HL-60 (cell line): ENCODE measurements at regions not wholly inside any gene's neighbourhood (a gene's known extent, or its start where the extent isn't known, plus 50 kb on each side); places are given as distances from the start of the nearest gene placed in this dataset.

Experiments used
- DNase-seq, 2 experiments: peaks; one replicate each; pipeline ENCODE4 v3.0.0-alpha.2; 2010 to 2020; ENCODE audit warnings: low read depth in 1 of 2, low spot score in 1 of 2
- H3K27ac ChIP-seq: fragments of 250-450 bp; sonication (Bioruptor Pico); replicated peaks from 2 replicates; pipeline ENCODE4 v1.5.1; 2020; ENCODE audit warnings: mild to moderate bottlenecking, moderate library complexity
- H3K27me3 ChIP-seq: fragments of 250-450 bp; sonication (Bioruptor Pico); 2 replicates; pipeline ENCODE4 v1.5.1; 2021; ENCODE audit warnings: mild to moderate bottlenecking, moderate library complexity; ENCODE audit not compliant: insufficient read depth, poor library complexity, severe bottlenecking
- H3K4me3 ChIP-seq: replicated peaks from 2 replicates; pipeline ENCODE4 v1.5.1; 2011; ENCODE audit warnings: mild to moderate bottlenecking, control low read depth, low read length; ENCODE audit not compliant: insufficient read depth
- GABPA ChIP-seq: IDR thresholded peaks from 2 replicates; pipeline ENCODE4 v1.6.1; 2012; ENCODE audit warnings: low read depth
- POLR2AphosphoS5 ChIP-seq: IDR thresholded peaks from 2 replicates; pipeline ENCODE4 v1.6.1; 2012; ENCODE audit warnings: low read depth
- SPI1 ChIP-seq: IDR thresholded peaks from 2 replicates; pipeline ENCODE4 v1.6.1; 2012; ENCODE audit warnings: low read depth, mild to moderate bottlenecking, borderline replicate concordance
- TF ChIP-seq, protein P1 (sequence below): IDR thresholded peaks from 2 replicates; pipeline ENCODE4 v1.6.1; 2012; ENCODE audit warnings: low read depth; ENCODE audit not compliant: insufficient replicate concordance
- TF ChIP-seq, protein P2 (sequence below): IDR thresholded peaks from one replicate; pipeline ENCODE4 v1.5.1; 2011; ENCODE audit warnings: low read length, control low read depth, inconsistent platforms; ENCODE audit not compliant: insufficient read depth

DNA sequence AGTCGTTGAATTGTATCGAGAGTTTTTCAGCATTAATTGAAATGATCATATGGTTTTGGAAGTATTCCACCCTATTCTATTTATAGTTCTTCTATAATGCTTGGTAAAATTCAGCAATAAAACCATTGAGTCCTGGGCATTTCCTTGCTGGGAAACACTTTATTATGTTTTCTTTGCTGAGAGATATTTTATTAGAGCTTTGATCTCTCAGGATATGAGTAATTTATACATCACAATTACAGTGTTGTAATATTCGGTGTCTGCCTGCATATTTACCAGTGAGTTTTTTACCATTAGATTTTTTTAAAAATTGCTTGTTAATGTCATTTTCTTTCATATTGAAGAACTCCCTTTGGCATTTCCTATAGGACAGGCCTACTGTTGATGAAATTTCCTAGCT, 402.7 kb upstream of the FSIP2 start:
- H3K27me3 ChIP-seq: no peaks in the 10 kb centered on the region
- no peak overlapping the region for H3K27ac ChIP-seq
- TF ChIP-seq POLR2AphosphoS5 (no peak), SPI1 (no peak), GABPA (no peak)
- TF ChIP-seq, protein P1, sequence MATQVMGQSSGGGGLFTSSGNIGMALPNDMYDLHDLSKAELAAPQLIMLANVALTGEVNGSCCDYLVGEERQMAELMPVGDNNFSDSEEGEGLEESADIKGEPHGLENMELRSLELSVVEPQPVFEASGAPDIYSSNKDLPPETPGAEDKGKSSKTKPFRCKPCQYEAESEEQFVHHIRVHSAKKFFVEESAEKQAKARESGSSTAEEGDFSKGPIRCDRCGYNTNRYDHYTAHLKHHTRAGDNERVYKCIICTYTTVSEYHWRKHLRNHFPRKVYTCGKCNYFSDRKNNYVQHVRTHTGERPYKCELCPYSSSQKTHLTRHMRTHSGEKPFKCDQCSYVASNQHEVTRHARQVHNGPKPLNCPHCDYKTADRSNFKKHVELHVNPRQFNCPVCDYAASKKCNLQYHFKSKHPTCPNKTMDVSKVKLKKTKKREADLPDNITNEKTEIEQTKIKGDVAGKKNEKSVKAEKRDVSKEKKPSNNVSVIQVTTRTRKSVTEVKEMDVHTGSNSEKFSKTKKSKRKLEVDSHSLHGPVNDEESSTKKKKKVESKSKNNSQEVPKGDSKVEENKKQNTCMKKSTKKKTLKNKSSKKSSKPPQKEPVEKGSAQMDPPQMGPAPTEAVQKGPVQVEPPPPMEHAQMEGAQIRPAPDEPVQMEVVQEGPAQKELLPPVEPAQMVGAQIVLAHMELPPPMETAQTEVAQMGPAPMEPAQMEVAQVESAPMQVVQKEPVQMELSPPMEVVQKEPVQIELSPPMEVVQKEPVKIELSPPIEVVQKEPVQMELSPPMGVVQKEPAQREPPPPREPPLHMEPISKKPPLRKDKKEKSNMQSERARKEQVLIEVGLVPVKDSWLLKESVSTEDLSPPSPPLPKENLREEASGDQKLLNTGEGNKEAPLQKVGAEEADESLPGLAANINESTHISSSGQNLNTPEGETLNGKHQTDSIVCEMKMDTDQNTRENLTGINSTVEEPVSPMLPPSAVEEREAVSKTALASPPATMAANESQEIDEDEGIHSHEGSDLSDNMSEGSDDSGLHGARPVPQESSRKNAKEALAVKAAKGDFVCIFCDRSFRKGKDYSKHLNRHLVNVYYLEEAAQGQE: no peak
- TF ChIP-seq, protein P2, sequence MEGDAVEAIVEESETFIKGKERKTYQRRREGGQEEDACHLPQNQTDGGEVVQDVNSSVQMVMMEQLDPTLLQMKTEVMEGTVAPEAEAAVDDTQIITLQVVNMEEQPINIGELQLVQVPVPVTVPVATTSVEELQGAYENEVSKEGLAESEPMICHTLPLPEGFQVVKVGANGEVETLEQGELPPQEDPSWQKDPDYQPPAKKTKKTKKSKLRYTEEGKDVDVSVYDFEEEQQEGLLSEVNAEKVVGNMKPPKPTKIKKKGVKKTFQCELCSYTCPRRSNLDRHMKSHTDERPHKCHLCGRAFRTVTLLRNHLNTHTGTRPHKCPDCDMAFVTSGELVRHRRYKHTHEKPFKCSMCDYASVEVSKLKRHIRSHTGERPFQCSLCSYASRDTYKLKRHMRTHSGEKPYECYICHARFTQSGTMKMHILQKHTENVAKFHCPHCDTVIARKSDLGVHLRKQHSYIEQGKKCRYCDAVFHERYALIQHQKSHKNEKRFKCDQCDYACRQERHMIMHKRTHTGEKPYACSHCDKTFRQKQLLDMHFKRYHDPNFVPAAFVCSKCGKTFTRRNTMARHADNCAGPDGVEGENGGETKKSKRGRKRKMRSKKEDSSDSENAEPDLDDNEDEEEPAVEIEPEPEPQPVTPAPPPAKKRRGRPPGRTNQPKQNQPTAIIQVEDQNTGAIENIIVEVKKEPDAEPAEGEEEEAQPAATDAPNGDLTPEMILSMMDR: no peak
- no peak overlapping the region for H3K4me3 ChIP-seq
- DNase-seq: no peak

DNA sequence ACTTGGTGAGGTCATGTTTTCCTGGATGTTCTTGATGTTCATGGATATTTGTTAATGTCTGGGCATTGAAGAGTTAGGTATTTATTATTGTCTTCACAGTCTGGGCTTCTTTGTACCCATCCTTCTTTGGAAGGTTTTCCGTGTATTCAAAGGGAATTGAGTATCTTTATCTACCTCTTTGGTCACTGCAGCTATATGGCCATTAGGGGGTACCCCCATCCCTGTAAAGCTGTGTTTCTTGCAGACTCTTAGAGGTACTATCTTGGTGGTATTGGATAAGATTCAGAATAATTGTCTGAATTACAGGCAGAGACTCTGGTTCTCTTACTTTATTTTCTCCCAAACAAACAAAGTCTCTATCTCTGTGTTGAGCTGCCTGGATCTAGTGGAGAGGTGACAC, 401.6 kb upstream of the FSIP2 start:
- no peak for DNase-seq
- Histone ChIP-seq H3K4me3 (no peak overlapping the region), H3K27ac (no peak overlapping the region), H3K27me3 (no peaks in the 10 kb centered on the region)
- TF ChIP-seq, protein P2: no peak
- TF ChIP-seq, protein P1: no peak
- no peak for TF ChIP-seq SPI1
- TF ChIP-seq GABPA: no peak
- TF ChIP-seq POLR2AphosphoS5: no peak

DNA sequence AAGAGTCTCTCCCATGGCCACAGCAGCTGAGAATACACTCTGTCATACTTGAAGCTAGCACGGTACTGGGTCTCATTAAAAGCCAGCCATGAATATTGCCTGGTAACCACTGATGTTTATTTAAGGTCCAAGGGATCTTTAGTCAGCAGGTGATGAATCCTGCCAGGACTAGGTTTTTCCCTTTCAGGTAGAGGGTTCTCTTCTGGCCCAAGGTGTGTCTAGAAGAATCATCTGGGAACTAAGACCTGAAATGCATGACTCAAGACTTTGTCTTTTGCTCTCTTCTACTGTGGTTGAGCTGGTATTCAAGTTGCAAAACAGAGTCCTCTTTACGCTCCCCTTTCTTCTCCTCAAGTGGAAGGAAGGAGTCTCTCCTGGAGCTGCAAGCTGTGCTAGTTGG, 400.5 kb upstream of the FSIP2 start:
- H3K27ac ChIP-seq: no peak overlapping the region
- no peak overlapping the region for H3K4me3 ChIP-seq
- TF ChIP-seq, protein P1: no peak
- TF ChIP-seq, protein P2: no peak
- no peak for TF ChIP-seq SPI1
- no peak for TF ChIP-seq POLR2AphosphoS5
- no peak for TF ChIP-seq GABPA
- DNase-seq: no peak
- no peaks in the 10 kb centered on the region for H3K27me3 ChIP-seq
